ENCODE measurements at regions not wholly inside any gene's neighbourhood (a gene's known extent, or its start where the extent isn't known, plus 50 kb on each side); places are given as distances from the start of the nearest gene placed in this dataset.

- intact Hi-C loops (cut with DNase I), result no loop called here
- DNase-seq (ENCODE audit: missing footprints) (no peak), ATAC-seq (no peak)
Measured at GRCh38 chr10:25661632-25662031, 272.4 kb upstream of the MYO3A start.

DNA sequence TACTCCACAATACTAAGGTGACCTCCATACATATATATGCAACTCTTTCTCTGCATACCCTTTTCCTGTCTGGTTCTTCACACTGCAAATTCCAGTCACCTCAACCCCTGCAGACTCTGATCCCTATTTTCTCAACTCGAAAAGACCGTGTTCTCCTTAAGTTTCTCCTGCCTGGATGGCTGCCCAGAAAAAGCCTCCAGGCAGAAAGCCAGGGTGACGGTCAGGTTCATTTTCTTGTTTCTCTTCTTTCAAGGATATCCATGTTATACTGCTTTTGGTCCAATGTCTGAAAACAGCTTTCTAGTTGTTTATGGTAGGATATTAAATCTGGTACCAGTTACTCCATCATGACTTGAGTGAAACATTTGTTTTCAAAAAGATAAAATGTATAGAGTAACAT lies 267.8 kb upstream of the MYO3A start:
- no peak for DNase-seq (ENCODE audit: missing footprints)
- intact Hi-C loops (cut with DNase I), result no loop called here
- no peak for ATAC-seq

DNA sequence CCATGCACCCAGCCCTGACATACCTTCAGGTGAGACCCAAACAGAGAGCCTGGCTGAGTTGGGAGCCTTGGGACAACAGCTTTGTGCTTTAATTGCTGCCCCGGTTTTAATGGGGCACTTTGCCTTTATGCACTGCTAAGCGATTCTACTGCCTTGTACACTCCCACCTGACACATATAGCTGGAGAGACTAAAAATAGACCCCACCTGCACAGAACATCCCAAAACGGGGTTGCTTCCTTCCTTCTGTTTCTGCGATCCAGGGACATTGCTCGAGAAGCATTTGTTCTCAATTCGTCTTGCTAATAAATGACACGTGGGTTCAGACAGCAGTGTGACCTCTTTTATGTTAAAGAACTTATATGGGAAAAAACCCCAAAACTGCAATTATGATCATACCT lies 258.8 kb upstream of the MYO3A start:
- ATAC-seq (no peak), DNase-seq (ENCODE audit: missing footprints) (no peak)

GRCh38 chr10:25675615-25676014 lies 258.4 kb upstream of the MYO3A start:
- intact Hi-C loops (cut with DNase I), result no loop called here
- ATAC-seq (no peak), DNase-seq (ENCODE audit: missing footprints) (no peak)

More for the DNA sequence above, 258.8 kb upstream of the MYO3A start:
- intact Hi-C loops (cut with DNase I), result no loop called here

GRCh38 chr10:25678220-25678619 lies 255.8 kb upstream of the MYO3A start:
- no peak for ATAC-seq
- intact Hi-C loops (cut with DNase I), result no loop called here
- DNase-seq (ENCODE audit: missing footprints), result no peak

GRCh38 chr10:25678666-25679065 lies 255.4 kb upstream of the MYO3A start:
- ATAC-seq (no peak), DNase-seq (ENCODE audit: missing footprints) (no peak)
- intact Hi-C loops (cut with DNase I), result no loop called here

DNA sequence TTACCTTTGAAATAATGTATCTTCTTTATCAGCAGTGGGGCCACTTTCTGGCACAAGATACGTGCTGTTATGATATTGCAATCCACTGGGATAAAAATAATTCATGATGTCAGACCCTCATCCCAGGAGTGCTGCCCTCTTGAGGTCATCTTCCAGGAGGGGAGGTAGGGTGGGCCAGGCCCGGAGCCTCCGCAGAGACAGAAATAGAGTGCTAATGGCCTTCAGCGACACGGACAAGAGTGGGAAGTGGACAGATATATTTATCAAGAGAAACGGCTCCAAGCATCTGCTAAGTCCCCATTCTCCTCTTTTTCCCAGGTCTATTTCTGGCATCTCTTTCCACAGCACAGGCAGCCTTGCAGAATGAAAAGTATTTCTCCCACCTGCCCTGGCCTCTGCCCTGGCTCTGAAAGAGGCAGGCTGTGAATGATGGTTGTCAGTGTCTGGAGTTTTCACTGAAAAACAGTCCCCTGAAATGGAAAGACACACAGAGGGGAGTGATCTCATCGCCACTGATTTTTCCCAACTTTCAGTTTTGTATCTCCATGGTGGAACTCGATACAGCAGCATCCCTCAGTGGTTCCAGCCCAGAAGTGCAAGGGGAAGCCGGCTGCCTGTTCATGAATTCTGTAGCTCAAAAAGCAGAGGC lies 251.7 kb upstream of the MYO3A start:
- peak; percentile 73 for ATAC-seq
- intact Hi-C loops (cut with DNase I), result loop anchor here (10.0 kb wide), 1 partner anchor 568 kb away; no protein-coding TSS in a partner anchor
- DNase-seq (ENCODE audit: missing footprints), result no peak

DNA sequence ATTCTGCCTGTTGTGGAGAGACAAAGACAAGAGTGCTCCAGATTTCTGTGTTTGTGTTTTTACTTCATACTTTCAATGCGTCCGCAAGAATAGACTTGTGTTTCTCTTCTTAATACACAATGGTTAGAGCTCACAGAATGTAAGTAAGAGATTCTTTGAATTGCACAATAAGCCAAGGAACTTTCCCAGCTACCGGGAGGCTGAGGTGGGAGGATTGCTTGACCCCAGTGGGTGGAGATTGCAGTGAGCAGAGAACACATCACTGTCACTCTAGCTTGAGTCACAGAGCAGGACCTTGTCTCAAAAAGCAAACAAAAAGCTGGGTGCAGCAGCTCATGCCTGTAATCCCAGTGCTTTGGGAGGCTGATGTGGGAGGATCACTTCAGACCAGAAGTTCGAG lies 250.7 kb upstream of the MYO3A start:
- intact Hi-C loops (cut with DNase I), result loop anchor here (10.0 kb wide), 1 partner anchor 569 kb away; no protein-coding TSS in a partner anchor
- DNase-seq (ENCODE audit: missing footprints) (no peak), ATAC-seq (no peak)

DNA sequence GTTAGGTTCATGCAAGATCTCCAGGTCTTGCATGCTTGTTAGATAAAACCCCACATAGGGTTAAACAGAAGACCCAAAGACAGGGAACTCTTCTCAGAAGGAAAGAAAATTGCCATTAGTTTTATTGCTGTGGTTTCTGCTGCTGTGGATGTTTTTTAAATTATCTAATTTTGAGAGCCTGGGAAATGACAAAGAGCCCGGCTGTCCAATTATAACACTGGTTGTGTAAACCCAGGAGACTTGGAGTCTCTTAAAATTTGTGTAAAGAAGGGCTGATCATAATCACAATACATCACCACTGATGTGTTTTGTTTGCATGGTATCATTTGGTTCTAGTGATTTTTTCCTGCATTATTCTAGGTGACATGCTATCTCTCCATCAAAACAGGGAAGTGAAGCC lies 246.5 kb upstream of the MYO3A start:
- no peak for ATAC-seq
- intact Hi-C loops (cut with DNase I), result loop anchor here (10.0 kb wide), 1 partner anchor 573 kb away; no protein-coding TSS in a partner anchor
- DNase-seq (ENCODE audit: missing footprints), result no peak

- ATAC-seq (no peak), DNase-seq (ENCODE audit: missing footprints) (no peak)
- intact Hi-C loops (cut with DNase I), result loop anchor here (10.0 kb wide), 1 partner anchor 575 kb away; no protein-coding TSS in a partner anchor
Measured at GRCh38 chr10:25689346-25690100, 244.5 kb upstream of the MYO3A start.

DNA sequence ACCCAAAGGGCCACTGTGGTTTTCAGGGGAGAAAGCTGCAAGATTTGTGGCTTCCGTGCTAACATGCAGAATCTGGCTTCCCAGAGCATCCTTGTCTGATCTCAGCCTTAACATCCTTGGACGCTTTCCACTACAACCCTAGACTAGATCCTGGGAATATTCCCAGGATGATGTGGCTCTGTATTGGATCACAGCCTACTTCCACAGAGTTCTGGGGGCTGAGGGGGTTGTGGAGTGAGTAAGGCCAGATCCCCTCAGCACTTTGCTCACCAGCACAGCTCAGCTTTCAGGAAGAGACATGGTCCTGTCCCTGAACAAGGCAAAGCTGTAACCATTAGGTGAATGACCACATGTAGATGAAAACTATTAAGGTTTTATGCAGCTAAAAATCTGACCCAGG lies 241.3 kb upstream of the MYO3A start:
- ATAC-seq, result no peak
- DNase-seq (ENCODE audit: missing footprints), result no peak
- intact Hi-C loops (cut with DNase I), result no loop called here

GRCh38 chr10:25694206-25694933 lies 239.7 kb upstream of the MYO3A start:
- ATAC-seq (no peak), DNase-seq (ENCODE audit: missing footprints) (no peak)
- intact Hi-C loops (cut with DNase I), result no loop called here

GRCh38 chr10:25694971-25695370 lies 239.1 kb upstream of the MYO3A start:
- intact Hi-C loops (cut with DNase I), result no loop called here

DNA sequence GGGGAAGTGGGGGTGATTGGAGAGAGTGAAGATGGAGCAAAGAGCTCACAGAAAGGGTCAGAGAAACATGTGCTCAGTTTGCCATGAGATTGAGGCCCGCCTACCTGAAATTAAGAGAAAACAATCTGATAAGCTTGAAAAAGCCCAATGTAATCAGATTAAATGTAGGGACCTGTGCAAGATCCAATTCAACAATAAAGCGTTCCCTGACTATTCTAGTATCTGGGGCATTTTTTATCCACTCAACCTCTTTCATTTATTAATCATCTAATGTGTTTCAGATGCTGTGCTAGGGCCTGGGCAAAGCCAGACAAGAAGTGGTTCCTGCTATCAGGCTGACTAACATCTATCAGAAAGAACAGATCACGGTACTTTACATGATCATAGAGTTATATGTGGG lies 238.4 kb upstream of the MYO3A start:
- DNase-seq (ENCODE audit: missing footprints), result no peak
- intact Hi-C loops (cut with DNase I), result no loop called here
- ATAC-seq, result no peak

More at GRCh38 chr10:25694971-25695370, 239.1 kb upstream of the MYO3A start:
- DNase-seq (ENCODE audit: missing footprints), result no peak
- no peak for ATAC-seq

DNA sequence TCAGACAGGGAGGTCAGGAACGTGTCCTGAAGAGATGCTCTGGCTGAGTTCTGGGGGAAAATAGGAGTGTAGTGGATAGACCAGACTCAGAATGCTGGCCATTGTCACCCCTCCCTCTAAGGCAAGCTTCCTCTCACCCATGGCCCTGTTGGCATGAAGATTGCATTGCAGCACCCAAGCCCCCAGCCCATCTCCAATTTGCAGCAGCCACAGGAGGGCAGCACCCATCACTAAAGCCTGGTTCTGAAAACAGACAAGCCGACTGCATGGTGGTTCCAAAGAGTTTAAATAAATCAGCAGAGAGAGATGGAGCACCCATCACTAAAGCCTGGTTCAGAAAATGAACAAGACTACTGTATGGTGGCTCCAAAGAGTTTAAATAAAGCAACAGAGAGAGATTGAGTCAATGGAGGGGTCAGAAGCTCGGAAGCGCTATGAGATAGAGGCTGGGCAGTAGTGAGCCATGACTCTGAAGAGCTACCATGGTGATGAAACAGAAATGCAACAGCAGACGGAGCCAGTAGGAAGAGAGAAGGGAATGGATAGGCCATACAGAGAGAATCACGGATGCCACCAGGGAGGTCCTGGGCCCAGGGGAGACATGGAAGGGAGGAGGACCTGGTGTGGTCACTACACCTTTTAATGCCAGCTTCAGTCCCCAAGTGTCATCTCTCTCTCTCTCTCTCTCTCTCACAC lies 237.9 kb upstream of the MYO3A start:
- DNase-seq (ENCODE audit: missing footprints), result no peak
- ATAC-seq, result no peak
- intact Hi-C loops (cut with DNase I), result no loop called here

- intact Hi-C loops (cut with DNase I), result no loop called here
- DNase-seq (ENCODE audit: missing footprints), result no peak
- ATAC-seq, result no peak
Measured at GRCh38 chr10:25697412-25697811, 236.6 kb upstream of the MYO3A start.

DNA sequence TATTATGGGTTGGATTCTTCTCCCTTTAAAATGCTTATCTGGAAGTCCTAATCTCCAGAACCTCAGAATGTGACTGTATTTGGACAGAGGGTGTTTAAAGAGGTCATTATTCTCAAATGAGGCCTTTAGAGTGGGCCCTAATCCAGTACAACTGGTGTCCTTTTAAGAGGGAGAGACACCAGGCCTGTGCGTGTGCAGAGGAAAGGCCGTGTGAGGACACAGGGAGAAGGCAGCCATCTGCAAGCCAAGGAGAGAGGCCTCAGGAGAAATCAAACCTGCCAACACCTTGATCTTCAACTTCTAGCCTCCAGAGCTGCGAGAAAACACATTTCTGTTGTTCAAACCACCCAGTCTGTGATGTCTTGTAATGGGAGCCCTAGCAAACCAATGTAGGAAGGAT lies 235.4 kb upstream of the MYO3A start:
- intact Hi-C loops (cut with DNase I), result no loop called here
- no peak for ATAC-seq
- DNase-seq (ENCODE audit: missing footprints), result no peak

DNA sequence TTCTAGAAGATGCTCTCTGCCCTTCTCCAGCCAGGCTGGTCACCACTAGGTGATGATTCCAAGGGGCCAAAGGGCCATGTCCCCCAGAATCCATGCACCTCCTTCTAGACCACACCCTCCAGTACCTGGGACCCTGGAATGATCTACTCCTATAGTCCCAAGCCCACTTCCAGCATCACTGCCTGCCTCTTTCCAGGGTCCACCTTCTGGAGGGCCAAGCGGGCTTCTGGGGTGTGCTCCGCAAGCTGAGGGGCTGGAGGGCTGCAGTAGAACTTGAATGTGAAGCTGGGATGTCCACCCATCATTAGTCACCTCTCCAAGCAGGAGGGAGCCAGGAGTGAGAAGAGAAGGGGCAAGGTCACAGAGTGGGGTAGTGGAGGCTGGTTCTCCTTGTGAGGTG lies 234.4 kb upstream of the MYO3A start:
- no peak for DNase-seq (ENCODE audit: missing footprints)
- ATAC-seq, result no peak
- intact Hi-C loops (cut with DNase I), result no loop called here

GRCh38 chr10:25701652-25702051 lies 232.4 kb upstream of the MYO3A start:
- intact Hi-C loops (cut with DNase I), result no loop called here
- DNase-seq (ENCODE audit: missing footprints), result no peak

More at GRCh38 chr10:25701652-25702051, 232.4 kb upstream of the MYO3A start:
- no peak for ATAC-seq

All from Right ventricle myocardium inferior (tissue), 1 donor.